Caco-2 (cell line): ENCODE measurements at regions not wholly inside any gene's neighbourhood (a gene's known extent, or its start where the extent isn't known, plus 50 kb on each side); places are given as distances from the start of the nearest gene placed in this dataset.

Source experiments
- BruUV-seq: library from RNA; stranded (reverse); fragments of 400-500 nt; replicated peaks from 2 replicates; lab custom pipeline; 2021; lab: Mats Ljungman, UMichigan
- CTCF ChIA-PET: fragments of 300-600 bp; sonication (Branson Sonifier 250); formaldehyde crosslinking; loops from one replicate; lab custom pipeline; 2022; ENCODE audit warnings: antibody characterized with exemption; lab: Charles Lee
- POLR2A ChIA-PET: fragments of 300-600 bp; sonication (Branson Sonifier 250); formaldehyde crosslinking; loops from one replicate; lab custom pipeline; 2022; ENCODE audit warnings: antibody characterized with exemption; lab: Charles Lee
- DNase-seq, 2 experiments: peaks; one replicate each; pipeline versions ENCODE4 v3.0.0 to v3.0.0-alpha.2; 2020 to 2022
- H3K27me3 ChIP-seq: replicated peaks from 2 replicates; pipeline ENCODE4 v1.6.0; 2011; ENCODE audit warnings: low read length; ENCODE audit not compliant: control insufficient read depth, insufficient read depth
- H3K36me3 ChIP-seq: 2 replicates; pipeline ENCODE4 v1.5.1; 2011; ENCODE audit warnings: low read length; ENCODE audit not compliant: control insufficient read depth, insufficient read depth
- H3K4me1 ChIP-seq: fragments of 250-450 bp; sonication (Bioruptor Pico); 2 replicates; pipeline ENCODE4 v1.5.1; 2020; ENCODE audit warnings: mild to moderate bottlenecking
- H3K4me3 ChIP-seq: 2 replicates; pipeline ENCODE4 v1.5.1; 2011; ENCODE audit warnings: low read depth, mild to moderate bottlenecking, control low read depth, low read length
- H3K9me3 ChIP-seq: fragments of 250-450 bp; sonication (Bioruptor Pico); 2 replicates; pipeline ENCODE4 v1.5.1; 2020; ENCODE audit warnings: mild to moderate bottlenecking, moderate library complexity
- H3K27ac Mint-ChIP-seq: one replicate; pipeline ENCODE4 v1.8.0; 2022; ENCODE audit warnings: mixed read lengths; ENCODE audit not compliant: unreplicated experiment
- H3K27me3 Mint-ChIP-seq: one replicate; pipeline ENCODE4 v1.8.0; 2022; ENCODE audit warnings: mixed read lengths; ENCODE audit not compliant: insufficient read depth, unreplicated experiment
- H3K36me3 Mint-ChIP-seq: one replicate; pipeline ENCODE4 v1.8.0; 2022; ENCODE audit warnings: mild to moderate bottlenecking, mixed read lengths; ENCODE audit not compliant: insufficient read depth, unreplicated experiment
- H3K4me1 Mint-ChIP-seq: one replicate; pipeline ENCODE4 v1.8.0; 2022; ENCODE audit warnings: low read depth, mixed read lengths; ENCODE audit not compliant: unreplicated experiment
- H3K4me3 Mint-ChIP-seq: one replicate; pipeline ENCODE4 v1.8.0; 2022; ENCODE audit warnings: mild to moderate bottlenecking, moderate library complexity, mixed read lengths; ENCODE audit not compliant: unreplicated experiment
- H3K9me3 Mint-ChIP-seq: one replicate; pipeline ENCODE4 v1.8.0; 2022; ENCODE audit warnings: mixed read lengths; ENCODE audit not compliant: unreplicated experiment
- CTCF ChIP-seq, 2 experiments: fragments of 200-600 bp in 1 of 2; IDR thresholded peaks; 1 replicate in 1 of 2; 2 replicates in 1 of 2; pipeline versions ENCODE4 v1.5.1 to v1.8.0; 2011 to 2022; ENCODE audit warnings: antibody characterized with exemption in 1 of 2, control low read depth in 1 of 2, inconsistent platforms in 1 of 2, low read depth in 1 of 2, low read length in 1 of 2, mild to moderate bottlenecking in 1 of 2, moderate library complexity in 1 of 2; ENCODE audit not compliant: insufficient read depth in 1 of 2, severe bottlenecking in 1 of 2, unreplicated experiment in 1 of 2
- intact Hi-C: fragments of 100-400 bp; cut with micrococcal nuclease; formaldehyde crosslinking; loops from one replicate; pipeline ENCODE4 v1.10.0; 2022; ENCODE audit not compliant: unreplicated experiment

- ChIA-PET CTCF (no interaction called here), POLR2A (no interaction called here)
- no peak overlapping the region for H3K4me3 Mint-ChIP-seq
Measured at GRCh38 chr22:47369020-47369419, 606.6 kb downstream of the TBC1D22A start.

GRCh38 chr22:47367993-47368945, 605.8 kb downstream of the TBC1D22A start:
- POLR2A ChIA-PET, result no interaction called here
- DNase-seq, result peak in 1 of 2 experiments; percentile 20
- no peak overlapping the region for H3K27ac Mint-ChIP-seq
- no peak overlapping the region for H3K4me3 Mint-ChIP-seq
- Histone ChIP-seq H3K36me3 (no peaks in the 10 kb centered on the region), H3K4me1 (no peaks in the 10 kb centered on the region), H3K4me3 (no peak overlapping the region), H3K9me3 (no peaks in the 10 kb centered on the region), H3K27me3 (no peaks in the 10 kb centered on the region)
- H3K9me3 Mint-ChIP-seq, result no peaks in the 10 kb centered on the region
- no TSS peak for BruUV-seq
- H3K36me3 Mint-ChIP-seq, result no peaks in the 10 kb centered on the region
- H3K4me1 Mint-ChIP-seq, result no peaks in the 10 kb centered on the region
- CTCF ChIA-PET, result no interaction called here
- peaks cover 14% of the 10 kb centered on the region for H3K27me3 Mint-ChIP-seq
- no peak for TF ChIP-seq CTCF (IDR thresholded peaks at IDR 0.05; ENCODE audit: insufficient read depth in 1 of 2, low read depth in 1 of 2, low read length in 1 of 2, severe bottlenecking in 1 of 2, unreplicated experiment in 1 of 2)
- intact Hi-C loops, result no loop called here

More at GRCh38 chr22:47369020-47369419, 606.6 kb downstream of the TBC1D22A start:
- no peak overlapping the region for H3K4me3 ChIP-seq
- H3K36me3 ChIP-seq, result no peaks in the 10 kb centered on the region
- Mint-ChIP-seq H3K27ac (no peak overlapping the region), H3K4me1 (no peaks in the 10 kb centered on the region), H3K9me3 (no peaks in the 10 kb centered on the region), H3K27me3 (peaks cover 14% of the 10 kb centered on the region), H3K36me3 (no peaks in the 10 kb centered on the region)
- no peak for DNase-seq
- no peaks in the 10 kb centered on the region for H3K9me3 ChIP-seq
- TF ChIP-seq CTCF (IDR thresholded peaks at IDR 0.05; ENCODE audit: insufficient read depth in 1 of 2, low read depth in 1 of 2, low read length in 1 of 2, severe bottlenecking in 1 of 2, unreplicated experiment in 1 of 2), result no peak
- H3K4me1 ChIP-seq, result no peaks in the 10 kb centered on the region
- no TSS peak for BruUV-seq
- H3K27me3 ChIP-seq, result no peaks in the 10 kb centered on the region
- intact Hi-C loops, result no loop called here

- peak in 1 of 2 experiments; percentile 15 for DNase-seq
- H3K4me3 Mint-ChIP-seq, result no peak overlapping the region
- Histone ChIP-seq H3K4me1 (no peaks in the 10 kb centered on the region), H3K36me3 (no peaks in the 10 kb centered on the region), H3K27me3 (no peaks in the 10 kb centered on the region), H3K4me3 (no peak overlapping the region), H3K9me3 (no peaks in the 10 kb centered on the region; the same call in 1 of the 2 replicates)
- ChIA-PET CTCF (no interaction called here), POLR2A (no interaction called here)
- intact Hi-C loops, result no loop called here
- H3K27ac Mint-ChIP-seq, result no peak overlapping the region
- H3K36me3 Mint-ChIP-seq, result no peaks in the 10 kb centered on the region
- no peaks in the 10 kb centered on the region for H3K4me1 Mint-ChIP-seq
- H3K27me3 Mint-ChIP-seq, result peaks cover 14% of the 10 kb centered on the region
- BruUV-seq, result no TSS peak
- TF ChIP-seq CTCF (IDR thresholded peaks at IDR 0.05; ENCODE audit: insufficient read depth in 1 of 2, low read depth in 1 of 2, low read length in 1 of 2, severe bottlenecking in 1 of 2, unreplicated experiment in 1 of 2), result no peak
- H3K9me3 Mint-ChIP-seq, result no peaks in the 10 kb centered on the region
Measured at GRCh38 chr22:47367107-47367690, 604.7 kb downstream of the TBC1D22A start.
